ENCODE measurements at regions not wholly inside any gene's neighbourhood (a gene's known extent, or its start where the extent isn't known, plus 50 kb on each side); places are given as distances from the start of the nearest gene placed in this dataset.

DNA sequence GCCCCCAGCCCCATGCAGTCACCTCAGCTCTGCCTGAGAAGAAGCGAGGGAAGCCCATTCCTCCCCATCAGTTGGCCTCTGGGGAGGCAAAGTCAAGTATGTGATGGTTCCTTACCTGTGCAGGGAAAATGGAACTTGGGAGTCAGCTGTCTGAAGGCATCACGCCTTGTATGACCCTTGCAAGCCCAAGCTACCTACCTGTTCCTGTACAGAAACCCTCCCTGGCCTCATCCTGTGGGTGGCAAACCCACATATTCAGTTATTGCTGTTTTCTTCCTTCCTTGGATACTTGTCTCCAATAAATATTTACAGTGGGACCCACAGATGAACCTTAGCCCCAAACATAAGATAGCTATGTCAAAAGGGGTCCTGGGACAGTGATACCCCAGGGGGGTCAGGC, 92.2 kb upstream of the MLN start:
- no peak for TF ChIP-seq SMC3 (IDR thresholded peaks at IDR 0.05)
- TF ChIP-seq, protein P1, sequence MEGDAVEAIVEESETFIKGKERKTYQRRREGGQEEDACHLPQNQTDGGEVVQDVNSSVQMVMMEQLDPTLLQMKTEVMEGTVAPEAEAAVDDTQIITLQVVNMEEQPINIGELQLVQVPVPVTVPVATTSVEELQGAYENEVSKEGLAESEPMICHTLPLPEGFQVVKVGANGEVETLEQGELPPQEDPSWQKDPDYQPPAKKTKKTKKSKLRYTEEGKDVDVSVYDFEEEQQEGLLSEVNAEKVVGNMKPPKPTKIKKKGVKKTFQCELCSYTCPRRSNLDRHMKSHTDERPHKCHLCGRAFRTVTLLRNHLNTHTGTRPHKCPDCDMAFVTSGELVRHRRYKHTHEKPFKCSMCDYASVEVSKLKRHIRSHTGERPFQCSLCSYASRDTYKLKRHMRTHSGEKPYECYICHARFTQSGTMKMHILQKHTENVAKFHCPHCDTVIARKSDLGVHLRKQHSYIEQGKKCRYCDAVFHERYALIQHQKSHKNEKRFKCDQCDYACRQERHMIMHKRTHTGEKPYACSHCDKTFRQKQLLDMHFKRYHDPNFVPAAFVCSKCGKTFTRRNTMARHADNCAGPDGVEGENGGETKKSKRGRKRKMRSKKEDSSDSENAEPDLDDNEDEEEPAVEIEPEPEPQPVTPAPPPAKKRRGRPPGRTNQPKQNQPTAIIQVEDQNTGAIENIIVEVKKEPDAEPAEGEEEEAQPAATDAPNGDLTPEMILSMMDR (IDR thresholded peaks at IDR 0.05), result no peak

Measured in A549 (cell line).